ENCODE measurements at regions not wholly inside any gene's neighbourhood (a gene's known extent, or its start where the extent isn't known, plus 50 kb on each side); places are given as distances from the start of the nearest gene placed in this dataset.
A peak's percentile ranks its signal among the peaks of the same experiment; 100 is the strongest.

DNA sequence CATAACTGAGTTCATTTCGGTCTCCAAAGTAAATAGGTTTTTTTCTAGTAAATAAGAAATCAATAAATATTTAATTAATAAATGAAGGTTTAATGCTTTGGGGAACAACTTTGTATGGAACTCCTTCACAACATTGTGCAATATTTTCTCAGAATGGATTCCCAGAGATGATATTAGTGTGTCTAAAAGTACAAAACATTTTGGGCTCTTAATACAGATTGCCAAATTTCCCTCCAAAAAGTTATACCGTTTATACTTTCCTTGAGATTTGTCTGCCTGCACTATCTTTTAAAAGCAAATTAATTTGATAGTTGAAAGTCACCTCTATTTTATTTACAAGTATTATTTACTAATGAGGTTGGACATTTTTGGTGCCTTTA, 151.8 kb downstream of the FAM161A start:
- no peak overlapping the region for H3K4me3 ChIP-seq (replicated peaks in 1 of 2; ENCODE audit: low read depth in 2 of 2, low read length in 2 of 2)
- TF ChIP-seq, protein P1, sequence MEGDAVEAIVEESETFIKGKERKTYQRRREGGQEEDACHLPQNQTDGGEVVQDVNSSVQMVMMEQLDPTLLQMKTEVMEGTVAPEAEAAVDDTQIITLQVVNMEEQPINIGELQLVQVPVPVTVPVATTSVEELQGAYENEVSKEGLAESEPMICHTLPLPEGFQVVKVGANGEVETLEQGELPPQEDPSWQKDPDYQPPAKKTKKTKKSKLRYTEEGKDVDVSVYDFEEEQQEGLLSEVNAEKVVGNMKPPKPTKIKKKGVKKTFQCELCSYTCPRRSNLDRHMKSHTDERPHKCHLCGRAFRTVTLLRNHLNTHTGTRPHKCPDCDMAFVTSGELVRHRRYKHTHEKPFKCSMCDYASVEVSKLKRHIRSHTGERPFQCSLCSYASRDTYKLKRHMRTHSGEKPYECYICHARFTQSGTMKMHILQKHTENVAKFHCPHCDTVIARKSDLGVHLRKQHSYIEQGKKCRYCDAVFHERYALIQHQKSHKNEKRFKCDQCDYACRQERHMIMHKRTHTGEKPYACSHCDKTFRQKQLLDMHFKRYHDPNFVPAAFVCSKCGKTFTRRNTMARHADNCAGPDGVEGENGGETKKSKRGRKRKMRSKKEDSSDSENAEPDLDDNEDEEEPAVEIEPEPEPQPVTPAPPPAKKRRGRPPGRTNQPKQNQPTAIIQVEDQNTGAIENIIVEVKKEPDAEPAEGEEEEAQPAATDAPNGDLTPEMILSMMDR (IDR thresholded peaks at IDR 0.05; ENCODE audit: low read depth, low read length): no peak
- DNase-seq (ENCODE audit: low read depth in 2 of 2): no peak

DNA sequence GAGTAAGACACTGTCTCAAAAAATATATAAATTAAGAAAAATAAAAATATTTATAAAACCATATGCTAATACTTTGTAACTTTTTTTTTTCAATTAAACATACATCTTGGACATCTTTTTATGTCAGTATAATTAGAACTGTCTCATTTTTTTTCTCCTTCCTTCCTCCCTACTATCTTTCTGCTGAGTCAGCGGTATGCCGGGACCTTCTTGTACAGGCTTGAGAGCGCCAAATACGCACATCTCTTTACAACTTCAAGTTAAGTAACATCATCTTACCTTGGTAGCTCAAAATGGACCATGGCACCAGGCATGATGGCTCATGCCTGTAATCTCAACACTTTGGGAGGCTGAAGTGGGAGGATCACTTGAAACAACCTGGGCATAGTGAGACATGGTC, 153.4 kb downstream of the FAM161A start:
- TF ChIP-seq, protein P1 (IDR thresholded peaks at IDR 0.05; ENCODE audit: low read depth, low read length): no peak
- no peak for DNase-seq (ENCODE audit: low read depth in 2 of 2)
- no peak overlapping the region for H3K4me3 ChIP-seq (replicated peaks in 1 of 2; ENCODE audit: low read depth in 2 of 2, low read length in 2 of 2)

DNA sequence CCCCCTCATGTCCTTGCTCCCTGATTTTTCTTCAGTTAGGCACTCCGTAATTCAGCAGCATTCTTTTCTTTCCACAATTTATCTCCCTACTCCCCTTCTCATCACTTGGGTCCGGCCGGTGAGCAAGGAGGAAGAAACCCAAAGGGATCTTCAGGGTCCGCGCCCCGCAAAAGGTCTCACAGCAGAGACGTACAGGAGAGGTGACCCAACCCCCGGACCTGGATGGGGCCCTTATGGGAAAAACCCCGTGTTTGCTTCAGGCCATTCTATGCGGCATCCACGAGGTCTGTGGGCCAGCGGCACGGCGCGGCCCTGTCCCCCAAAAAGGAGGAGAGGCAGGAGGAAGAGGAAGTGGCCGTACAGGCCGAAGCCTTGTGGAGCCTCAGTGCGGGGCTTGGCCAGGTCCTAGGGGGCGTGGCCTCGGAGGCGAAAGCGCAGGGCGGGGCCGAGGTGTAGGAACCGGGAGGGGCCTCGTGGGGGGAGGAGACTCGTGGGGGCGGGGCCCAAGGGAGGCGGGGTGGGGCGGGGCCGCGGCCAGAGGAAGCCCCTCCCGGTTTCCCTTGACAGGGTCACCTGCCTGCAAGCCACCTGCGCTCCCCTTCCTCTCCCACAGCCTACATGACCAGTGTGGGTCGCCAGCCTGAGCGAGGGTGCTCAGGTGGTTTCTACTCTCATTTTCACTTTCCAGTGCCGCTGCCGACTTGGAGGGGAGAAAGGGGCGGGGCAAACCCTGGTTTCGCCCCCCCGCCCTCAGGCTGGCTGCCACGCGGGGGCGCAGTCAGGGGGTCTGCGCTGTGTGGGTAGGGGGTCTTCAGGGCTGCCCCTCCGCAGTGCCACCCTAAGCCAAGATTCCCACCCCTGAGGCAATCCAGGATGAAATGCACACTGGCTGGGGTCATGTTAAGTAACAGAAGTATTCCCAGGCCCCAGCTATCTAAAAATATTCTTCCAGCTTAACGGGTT, 156.4 kb upstream of the XPO1 start:
- peak; percentile 90 to 93 for DNase-seq (ENCODE audit: low read depth in 2 of 2)
- TF ChIP-seq, protein P1 (IDR thresholded peaks at IDR 0.05; ENCODE audit: low read depth, low read length): peak; percentile 35
- H3K4me3 ChIP-seq (replicated peaks in 1 of 2; ENCODE audit: low read depth in 2 of 2, low read length in 2 of 2): peak overlapping the region; percentile 70 to 93

DNA sequence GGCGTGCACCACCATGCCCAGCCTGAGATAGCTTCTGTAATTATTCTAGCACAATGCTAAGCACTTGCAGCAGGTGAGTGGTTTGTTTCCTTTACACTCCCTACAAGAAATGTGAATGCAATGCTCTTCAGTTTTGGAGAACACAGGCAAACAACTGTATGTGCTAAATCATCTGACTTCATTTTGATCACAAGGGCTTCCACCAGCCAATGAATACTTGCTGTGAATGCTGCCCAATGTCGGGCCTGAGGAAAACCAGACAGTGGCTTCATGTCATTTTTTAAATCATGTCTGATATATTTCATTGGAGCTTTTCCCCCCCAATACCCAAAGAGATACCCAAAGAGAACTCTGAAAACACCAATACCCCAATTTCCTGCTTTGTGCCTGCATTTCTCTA, 155.6 kb upstream of the XPO1 start:
- TF ChIP-seq, protein P1 (IDR thresholded peaks at IDR 0.05; ENCODE audit: low read depth, low read length): no peak
- H3K4me3 ChIP-seq (replicated peaks in 1 of 2; ENCODE audit: low read depth in 2 of 2, low read length in 2 of 2): no peak overlapping the region
- DNase-seq (ENCODE audit: low read depth in 2 of 2): no peak

DNA sequence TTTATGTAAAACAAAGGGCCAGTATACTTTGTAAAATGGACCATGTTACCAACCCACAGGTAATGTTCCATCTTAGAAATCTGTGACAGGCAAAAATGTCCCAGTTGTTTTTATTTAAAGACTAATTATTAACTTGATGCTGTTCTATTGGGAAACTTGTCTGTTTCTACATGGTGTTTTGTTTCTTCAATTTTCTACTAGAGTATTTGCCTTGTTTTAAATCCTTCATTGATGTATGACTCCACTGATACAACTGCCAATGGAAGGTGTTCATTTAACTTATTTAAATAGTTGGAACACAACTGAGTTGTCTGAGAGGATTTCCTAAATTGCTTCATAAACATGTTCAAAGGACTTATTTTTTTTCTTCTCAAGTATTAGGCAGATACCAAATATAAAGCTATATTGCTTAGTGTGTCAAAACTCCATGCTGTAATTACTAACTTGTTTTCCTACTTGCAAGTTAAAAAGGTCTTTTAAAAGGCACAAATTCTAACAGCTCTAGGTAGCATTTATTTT, 152.0 kb upstream of the XPO1 start:
- TF ChIP-seq, protein P1 (IDR thresholded peaks at IDR 0.05; ENCODE audit: low read depth, low read length): no peak
- DNase-seq (ENCODE audit: low read depth in 2 of 2): peak in 1 of 2 donors; percentile 4
- no peak overlapping the region for H3K4me3 ChIP-seq (replicated peaks in 1 of 2; ENCODE audit: low read depth in 2 of 2, low read length in 2 of 2)

DNA sequence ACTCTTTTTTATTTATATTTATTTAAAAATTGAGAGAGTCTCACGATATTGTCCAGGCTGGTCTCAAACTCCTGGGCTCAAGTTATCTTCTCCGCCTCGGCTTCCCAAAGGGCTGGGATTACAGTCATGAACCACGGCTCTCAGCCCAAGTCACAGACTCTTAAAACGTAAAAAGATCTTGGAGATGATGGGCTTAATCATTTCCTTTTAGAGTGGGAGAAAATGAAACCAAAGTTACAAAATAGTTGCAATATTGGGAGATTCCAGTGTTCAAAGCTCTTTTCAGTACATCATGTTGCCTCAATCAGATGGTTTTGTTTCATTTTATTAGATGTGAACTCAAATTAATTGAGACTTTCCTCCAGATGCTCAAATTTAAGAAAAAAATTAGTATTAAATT, 151.4 kb upstream of the XPO1 start:
- no peak overlapping the region for H3K4me3 ChIP-seq (replicated peaks in 1 of 2; ENCODE audit: low read depth in 2 of 2, low read length in 2 of 2)
- TF ChIP-seq, protein P1 (IDR thresholded peaks at IDR 0.05; ENCODE audit: low read depth, low read length): no peak
- peak; percentile 8 to 60 for DNase-seq (ENCODE audit: low read depth in 2 of 2)

Measured in cardiac fibroblast (primary cell).